Middle frontal gyrus (tissue), 1 donor: ENCODE measurements at regions not wholly inside any gene's neighbourhood (a gene's known extent, or its start where the extent isn't known, plus 50 kb on each side); places are given as distances from the start of the nearest gene placed in this dataset.
"Not testable (repeated sequence)": the region's sequence is repeated elsewhere in the genome, so short reads cannot be mapped to it uniquely, and the experiment has no call there.

Experiments used
- DNase-seq: peaks from one replicate; pipeline ENCODE4 v3.0.0-alpha.2; 2015; ENCODE audit warnings: low spot score; ENCODE audit errors: extremely low spot score

DNA sequence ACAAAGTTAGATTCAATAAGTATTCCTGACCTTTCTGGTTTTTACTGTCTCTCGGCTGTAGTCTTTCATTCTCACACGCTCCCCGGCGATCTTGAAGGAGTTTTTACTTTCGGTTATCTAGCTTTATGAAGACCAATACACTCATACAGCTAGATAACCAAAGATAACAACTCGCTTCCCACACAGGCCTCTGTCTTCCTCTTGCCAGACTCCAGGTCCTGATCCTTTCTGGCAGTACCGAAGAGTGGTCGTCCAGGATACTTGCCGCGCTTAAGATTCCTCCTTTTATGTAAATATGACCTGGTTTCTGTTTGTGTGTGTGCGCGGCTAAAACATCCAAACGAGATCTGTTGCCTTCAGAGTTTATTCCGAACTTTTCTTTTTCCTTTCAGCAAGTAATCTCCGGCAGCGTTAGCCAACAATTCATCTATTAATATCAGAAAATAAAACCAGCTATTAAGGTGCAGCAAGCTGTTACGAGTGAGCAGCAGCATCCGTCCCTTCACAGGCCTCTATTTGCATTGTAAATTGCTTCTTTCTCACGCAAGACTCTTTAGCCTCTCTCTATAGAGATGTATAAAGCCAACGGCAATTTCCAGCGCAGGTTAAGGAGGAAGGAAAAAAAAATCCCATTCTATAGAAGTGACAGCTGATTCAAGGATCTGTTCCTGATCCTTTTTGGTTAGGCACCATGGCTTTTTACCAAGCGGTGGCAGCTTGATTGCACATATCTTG lies 216.1 kb downstream of the MEF2C start:
- no peak for DNase-seq

DNA sequence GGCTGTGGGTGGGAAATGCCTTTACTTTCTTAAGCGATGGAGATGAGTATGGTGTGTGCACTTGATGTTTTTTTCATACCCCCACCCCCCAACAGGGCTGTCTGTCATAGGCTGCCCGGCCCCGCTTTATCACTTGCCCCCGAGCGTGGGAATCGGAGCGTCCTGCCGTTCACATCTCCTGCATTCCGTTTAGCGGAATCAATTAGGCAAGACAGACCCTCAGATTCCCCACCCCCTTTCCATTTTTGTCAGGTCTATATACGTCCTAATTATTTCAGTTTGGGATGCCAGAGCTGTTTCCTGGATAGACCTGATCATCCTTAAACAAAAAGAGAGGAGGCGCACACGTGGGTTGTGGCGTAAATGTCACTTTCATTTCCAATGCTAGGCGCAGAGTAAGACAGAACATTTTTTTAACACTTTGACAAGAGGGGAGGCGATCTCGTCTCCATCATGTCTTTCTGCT lies 217.2 kb downstream of the MEF2C start:
- DNase-seq, result no peak

DNA sequence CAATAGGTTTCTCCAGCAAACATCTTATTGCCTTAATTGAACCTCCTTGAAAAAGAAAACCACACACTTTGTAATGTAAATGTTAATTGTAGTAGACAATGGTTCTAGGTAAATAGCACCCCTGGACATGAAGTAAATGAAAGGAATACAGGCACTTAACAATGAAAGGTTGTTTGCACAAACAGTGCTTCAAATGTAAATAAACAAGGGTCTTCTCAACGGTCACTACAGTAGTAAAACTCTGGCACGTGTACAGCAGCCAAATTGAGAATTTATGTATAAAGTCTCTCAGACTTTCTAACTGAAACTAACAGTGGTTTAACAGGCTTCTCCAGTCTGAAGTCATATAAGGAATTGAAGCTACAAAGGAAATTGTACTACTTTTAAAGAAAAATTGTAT lies 218.3 kb downstream of the MEF2C start:
- no peak for DNase-seq

DNA sequence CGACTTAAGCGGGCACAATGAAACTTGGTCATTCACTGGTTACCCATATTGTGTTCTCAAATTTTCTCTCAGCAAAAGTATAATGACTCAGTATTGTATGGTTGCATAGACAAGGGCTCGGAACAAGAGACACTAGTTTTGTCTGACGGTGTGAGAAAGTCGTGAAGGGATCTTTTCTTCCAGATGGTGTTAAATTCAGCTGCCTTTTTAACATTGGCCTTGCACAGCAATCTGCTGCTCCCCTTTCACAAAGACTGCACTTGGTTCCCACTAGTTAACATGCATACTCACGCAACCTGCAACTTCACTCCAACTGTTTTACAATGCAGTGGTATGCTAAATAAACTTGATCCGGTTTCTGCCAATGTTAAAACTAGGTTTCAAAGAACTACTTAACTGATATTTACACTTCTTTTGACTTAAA lies 219.2 kb downstream of the MEF2C start:
- DNase-seq, result no peak

DNA sequence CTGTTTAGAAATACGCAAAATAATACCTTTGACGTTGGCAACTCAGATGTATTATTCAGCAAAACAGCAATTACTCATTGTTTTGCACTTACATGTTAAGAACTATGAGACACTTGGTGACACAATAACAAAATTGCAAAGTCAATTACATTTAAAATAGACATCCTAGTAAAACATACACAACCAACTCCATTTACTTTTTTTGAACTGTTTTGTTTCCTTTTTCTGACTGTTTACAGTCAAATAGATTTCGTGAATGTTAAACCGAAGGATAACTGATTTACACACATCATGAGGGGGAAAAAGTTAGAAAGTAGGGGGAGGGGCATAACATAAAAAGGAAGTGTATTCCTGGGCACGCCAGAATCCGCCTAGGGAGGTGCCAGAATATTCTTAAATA lies 220.1 kb downstream of the MEF2C start:
- no peak for DNase-seq

DNA sequence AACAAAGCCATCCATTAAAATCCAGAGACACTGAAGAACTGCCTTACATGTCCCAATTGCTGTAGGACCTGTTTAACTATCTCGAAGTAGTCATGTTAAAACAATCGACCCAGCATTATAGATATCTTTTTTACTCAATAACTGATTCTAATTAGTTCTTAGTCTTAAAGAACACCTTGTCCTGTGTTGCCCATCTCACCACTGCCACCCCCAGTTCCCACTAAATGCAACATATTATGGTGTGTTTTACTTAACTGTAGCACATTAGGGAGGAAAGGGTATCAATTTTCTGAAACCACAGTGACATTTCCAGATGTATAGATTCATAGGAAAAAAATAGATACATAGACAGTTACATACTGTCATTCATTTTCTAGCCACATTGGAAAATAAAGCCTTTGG lies 221.2 kb downstream of the MEF2C start:
- no peak for DNase-seq

DNA sequence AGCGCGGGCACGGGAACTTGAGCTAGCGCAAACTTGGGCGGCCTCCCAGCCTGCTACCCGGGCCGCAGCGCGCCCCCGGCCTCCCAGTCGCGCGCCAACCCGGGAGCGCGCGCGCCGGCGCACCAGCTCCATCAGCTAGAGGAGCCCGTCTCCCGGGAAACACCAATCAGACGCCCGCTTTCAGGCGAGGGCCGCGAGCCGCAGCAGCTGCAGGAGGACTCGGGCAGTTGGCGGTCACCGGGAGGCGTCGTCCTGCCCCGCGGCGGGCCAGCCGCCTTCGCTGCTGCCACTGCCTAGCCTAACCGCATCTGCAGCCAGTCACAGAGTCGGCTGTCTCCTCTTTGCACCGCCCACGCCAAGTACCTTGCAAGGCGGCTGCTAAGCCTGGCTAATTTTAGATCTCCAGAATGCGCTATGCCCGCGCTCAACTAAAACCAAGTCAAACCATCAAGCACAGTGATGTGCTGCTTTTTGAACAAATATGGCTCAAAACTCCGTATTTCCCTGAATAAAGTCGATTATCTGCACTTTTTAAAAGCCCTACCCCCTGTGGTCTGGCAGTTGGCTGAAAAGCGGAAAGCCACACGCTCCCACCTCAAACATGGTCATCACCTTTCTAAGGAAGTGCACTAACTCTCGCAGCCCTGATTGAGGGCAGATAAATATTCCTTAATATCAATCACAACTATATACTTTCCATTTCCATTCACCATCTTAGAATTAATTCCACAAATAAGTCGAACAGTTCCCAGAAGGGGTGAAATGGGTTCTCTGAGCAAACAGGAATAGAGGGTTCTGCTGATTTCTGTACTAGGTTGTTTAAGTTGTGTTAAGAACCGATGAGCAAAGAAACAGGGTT lies 221.8 kb downstream of the MEF2C start:
- DNase-seq, result peak; percentile 97

DNA sequence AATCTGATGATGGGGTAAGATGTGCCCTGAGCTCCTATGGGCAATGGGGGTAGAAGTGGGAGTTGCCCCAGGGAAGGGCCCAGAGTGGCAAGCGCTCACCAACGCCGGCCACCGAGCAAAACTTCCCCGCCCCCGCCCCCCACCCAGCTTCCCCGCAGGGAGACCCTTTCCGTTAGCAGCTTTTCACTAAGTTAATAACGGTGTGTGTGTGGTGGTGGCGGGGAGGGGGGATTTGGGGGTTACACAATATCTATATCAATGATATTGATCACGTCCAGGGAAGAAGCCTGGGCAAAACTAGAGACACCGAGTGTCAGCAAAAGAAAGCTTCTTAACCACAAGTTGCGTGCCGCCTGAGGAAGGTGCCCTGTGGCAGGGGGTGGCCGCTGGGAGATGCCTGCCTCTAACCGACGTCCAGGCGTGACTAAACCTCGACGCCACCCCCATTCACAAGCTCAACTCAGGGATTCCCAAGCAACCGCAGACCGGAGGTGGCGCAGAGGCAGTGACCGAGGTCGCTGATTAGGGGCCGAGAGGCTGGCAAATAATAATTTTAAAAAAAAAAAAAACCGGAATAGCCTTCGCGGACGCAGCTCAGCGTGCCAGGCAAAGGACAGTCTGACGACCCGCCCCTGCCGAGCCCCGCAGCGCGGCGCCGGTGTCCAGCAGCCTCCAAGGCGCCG lies 222.6 kb downstream of the MEF2C start:
- DNase-seq, result no peak

DNA sequence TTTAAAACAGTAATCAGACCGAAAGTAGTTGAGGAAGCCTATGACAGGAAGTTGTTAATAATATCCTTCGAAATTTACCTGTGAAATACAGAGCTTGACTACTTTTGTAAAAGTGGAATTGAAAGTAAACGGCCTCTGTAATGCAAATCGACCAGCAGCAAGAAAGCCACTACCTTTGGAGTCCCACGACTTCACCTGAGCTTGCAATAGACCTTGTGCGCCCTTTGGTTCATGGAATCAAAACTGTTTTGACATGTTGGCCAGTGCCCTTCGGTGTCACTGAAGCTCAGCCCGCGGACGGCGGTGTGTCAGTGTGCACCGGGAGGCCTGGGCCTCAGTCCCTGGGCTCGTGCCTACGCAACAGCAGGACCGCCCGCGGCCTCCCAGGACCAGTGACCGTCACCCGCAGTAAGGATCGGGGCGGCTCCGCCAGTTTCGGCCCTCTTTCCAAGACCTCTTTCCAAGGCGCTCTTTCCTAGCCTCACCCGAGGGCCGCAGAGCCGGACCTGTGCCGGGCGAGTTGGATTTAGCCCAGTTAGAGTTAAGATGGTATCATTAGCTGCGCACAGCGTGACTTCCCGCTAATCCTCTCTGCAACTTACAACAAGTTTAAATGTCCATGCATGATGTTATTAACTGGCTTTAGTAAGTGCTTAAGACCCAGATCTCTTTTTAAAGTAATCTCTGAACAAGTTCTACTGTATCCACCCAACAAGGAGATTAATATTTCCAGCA lies 223.3 kb downstream of the MEF2C start:
- no peak for DNase-seq

DNA sequence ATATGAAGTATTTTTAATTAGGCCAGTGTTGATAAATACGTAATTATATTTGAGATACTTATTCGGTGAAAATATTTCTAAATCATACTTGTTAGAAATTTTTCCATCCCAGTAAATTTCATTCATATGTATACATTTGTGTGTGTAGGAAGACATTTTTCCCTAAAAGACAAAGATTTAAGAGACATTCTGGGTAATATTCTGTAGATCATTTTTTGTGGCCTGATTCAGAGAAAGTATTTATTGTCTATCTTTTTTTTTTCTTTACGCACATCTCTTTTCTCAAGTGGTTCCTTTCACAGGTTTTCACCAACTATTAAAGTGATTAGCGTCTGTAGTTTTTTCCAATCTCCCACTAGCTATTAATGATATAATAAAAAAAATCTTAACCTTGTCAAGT lies 224.1 kb downstream of the MEF2C start:
- DNase-seq, result no peak

DNA sequence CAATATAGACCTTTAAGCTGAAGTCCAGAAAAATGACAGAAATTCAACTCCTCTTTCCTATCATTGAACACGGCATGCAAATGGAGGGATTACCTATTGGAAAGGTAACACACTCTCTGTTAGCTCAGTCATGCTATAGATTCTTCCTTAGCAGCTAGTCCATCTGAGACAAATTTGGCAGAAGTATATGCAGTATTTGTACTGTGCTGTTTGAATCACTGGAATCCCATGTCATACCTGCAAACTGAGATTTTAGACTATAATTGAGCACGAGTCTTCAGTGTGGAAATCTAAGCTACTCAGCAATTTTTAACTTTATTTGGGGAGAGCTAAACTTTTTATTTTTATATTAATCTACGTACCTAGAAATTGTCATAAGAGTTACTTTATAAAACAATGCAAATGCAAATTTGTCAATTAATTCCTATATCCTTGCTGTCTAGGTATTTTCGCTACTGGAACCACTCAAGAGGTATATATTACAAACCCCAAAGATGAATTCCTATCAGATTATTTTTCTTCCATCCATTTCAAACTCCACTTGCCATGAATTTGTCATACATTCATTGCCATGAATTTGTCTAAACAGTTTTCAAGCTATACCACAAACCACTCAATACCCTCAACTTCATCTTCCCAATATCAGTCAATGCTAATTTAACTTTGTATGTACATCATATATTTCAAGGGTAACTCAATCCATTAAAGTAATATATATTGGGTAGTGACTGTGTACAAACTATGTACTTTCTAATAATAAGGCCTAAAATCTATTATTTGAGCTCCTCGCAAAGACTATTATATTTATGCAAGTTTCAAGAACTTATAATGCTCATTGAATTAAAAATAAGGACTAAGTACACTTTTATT lies 224.8 kb downstream of the MEF2C start:
- no peak for DNase-seq

DNA sequence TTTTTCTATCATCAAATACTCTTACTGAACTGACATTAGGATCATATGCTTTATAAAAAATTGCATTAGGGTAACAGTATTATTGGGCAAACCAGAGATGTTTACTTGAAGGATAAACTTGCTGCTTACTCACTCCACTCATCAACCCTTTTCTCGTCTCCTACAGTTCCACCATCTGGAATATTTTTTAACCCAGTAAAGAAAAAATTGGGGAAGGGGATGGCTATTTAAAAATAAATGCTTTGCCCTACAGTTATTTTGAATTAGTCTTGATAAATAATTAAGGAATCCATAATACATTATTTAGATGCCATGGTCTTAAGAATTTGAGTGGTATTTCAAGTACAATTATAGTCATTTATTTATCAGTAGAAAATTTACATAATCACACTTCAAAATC lies 225.8 kb downstream of the MEF2C start:
- no peak for DNase-seq

DNA sequence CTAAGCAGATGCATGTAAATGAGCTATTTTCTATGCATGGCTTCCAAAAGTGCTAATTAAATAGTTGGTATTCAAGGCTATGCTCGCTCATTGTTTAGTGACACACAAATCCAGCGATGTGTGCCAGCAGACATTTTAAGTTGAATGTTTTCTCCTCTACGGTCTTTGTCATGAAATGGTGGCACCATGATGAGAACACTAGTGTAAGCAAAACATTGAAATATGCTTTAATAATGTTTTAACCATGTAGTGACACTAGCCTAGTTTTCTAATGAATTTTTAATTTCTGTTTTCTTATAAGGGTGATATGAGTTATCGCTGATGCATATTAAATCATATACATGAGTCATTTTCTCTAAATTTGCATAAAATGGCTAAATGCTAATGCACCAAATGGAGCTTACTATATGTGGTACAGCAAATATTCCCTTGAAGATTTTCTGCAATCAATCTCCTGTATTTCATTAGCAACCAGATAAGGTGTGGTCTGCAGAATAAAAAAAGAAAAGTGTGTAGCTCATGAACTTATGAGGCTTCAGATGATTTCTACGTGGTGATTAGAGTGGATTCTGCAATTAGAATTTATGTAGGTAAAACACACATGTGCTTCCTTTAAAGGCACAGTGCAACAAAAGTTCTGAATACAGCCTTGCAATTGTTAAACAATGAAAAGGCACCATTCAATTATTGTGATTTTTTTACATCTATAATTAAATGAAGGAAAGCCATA lies 226.6 kb downstream of the MEF2C start:
- no peak for DNase-seq

DNA sequence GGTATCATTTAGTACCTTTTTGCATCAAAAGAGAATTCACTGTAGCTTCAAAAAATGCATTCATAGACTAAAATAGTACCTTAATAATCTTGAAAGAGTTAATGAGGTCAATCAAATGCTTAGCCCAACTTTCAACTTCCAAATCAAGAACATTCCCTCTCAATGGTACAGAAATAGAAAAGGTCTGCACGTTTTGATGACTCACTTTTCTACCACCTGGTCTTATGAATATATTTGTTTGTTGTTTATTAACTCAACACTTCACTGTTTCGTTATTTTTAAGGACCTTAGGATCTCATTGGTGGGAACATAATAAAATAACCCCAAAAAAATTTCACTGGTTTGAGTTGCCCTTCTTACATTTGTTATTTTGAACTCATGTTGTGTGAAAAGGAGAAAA lies 229.5 kb downstream of the MEF2C start:
- no peak for DNase-seq

DNA sequence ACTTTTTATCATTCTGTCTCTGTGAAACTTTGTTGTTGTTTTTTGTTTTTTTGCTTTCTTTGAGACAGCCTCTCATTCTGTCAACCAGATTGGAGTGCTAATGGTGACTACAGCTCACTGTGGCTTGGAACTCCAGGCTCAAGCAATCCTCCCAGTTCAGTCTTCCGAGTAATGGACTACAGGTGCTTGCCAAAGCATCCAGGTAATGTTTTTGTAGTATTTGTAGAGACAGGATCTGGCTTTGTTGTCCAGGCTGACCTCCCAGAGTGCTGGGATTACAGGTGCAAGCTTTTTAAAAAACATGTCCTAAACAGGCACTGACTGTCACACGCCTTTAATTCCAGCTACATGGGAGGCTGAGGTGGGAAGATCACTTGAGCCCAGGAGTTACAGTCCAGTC lies 235.1 kb downstream of the MEF2C start:
- DNase-seq, result no peak

DNA sequence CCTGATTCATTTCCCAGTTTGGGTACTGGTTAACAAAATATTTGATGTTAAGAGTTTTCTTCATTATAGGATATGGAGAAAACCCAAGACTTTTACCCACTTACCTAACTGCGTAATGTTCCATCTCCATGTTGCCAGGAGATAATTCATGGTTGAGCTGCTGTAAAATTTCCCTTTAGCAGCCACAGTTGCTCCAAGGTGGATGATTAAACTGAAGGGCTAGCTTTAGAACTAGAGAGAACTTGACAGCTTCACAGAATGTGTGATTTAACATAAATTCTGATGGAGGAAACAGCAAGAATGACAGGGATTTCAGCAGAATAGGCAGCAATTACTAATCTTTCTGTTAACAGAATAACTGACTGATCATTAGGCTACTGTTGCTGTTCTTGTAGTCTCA lies 236.1 kb downstream of the MEF2C start:
- no peak for DNase-seq

DNA sequence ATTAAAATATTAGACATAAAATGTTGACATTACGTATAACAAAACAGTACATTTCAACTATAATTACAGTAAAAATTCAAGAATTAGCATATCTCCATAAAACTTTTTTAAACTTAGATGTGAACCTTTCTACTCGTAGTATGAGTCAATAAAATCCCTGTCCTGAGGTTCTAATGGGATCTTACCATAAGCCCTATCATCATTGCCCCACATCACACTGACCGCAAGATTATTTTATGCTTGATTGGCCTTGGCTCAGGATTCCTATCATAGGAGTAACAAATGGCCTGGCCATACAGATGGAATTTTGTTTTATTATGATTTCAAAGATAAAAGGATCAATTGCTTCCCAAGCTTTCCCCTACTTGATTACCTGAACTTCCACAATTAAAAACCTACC lies 238.3 kb downstream of the MEF2C start:
- no peak for DNase-seq

DNA sequence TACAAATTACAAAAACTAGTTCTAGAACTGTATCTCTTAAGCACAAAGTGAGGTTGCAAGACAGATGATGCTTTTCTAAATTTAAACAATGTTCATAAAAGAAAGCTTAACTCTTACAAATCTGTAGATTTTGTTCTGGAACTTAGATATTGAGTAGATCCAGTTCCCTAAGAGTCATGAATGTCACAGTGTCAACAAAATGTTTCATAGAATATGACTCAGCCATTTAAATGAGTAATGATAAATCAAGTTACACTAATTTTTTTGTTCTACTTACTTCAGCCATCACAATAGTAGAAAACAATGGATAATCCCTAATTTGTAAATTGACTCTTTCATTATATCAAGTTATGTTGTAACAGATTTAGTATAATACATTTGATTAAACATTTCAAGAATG lies 239.7 kb downstream of the MEF2C start:
- no peak for DNase-seq

DNA sequence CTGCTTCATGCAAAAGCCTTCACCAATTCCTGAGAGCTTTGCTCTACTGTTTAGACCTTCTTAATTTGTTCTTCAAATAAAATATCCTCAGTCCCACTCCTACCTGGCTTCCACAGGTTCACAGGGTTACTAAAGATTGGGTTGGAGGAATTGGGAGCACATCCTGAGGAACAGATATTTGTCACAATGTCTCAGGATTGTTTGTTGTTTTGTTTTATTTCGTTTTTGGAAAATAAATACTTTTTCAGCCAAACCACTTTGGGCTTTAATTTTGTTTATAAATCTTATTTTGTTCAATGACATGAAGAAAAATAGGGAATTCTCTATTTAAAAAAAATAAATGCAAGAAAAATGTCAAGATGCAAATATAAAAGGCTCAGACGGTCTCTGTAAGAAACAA lies 249.0 kb downstream of the MEF2C start:
- DNase-seq, result no peak

DNA sequence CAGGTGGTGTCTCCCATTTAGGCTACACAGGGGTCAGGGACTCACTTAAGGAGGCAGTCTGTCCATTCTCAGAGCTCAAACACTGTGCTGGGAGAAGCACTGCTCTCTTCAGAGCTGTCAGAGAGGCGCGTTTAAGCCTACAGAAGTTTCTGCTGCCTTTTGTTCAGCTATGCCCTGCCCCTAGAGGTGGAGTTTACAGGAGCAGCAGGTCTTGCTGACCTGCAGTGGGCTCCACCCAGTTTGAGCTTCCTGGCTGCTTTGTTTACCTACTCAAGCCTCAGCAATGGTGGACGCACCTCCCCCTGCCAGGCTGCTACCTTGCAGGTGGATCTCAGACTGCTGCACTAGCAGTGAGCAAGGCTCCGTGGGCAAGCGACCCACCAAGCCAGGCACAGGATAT lies 260.1 kb downstream of the MEF2C start:
- DNase-seq, result not testable (repeated sequence)
